IMR-90 (cell line): ENCODE measurements at regions not wholly inside any gene's neighbourhood (a gene's known extent, or its start where the extent isn't known, plus 50 kb on each side); places are given as distances from the start of the nearest gene placed in this dataset.

Experiments
- ATAC-seq: fragments of 200-7000 bp; cut with Tn5 transposase; 2 replicates; pipeline ENCODE4 v1.9.1; 2020; ENCODE audit warnings: low read depth, mild to moderate bottlenecking, moderate library complexity
- BruUV-seq: library from RNA; stranded (reverse); fragments of 400-500 nt; replicated peaks from 2 replicates; lab custom pipeline; 2021; lab: Mats Ljungman, UMichigan
- CTCF ChIA-PET: fragments of 300-600 bp; formaldehyde crosslinking; extraction: SDS; loops from one replicate; lab custom pipeline; 2021; ENCODE audit warnings: antibody characterized with exemption; lab: Yijun Ruan, JAX
- POLR2A ChIA-PET: fragments of 300-600 bp; sonication (Branson Sonifier 250); formaldehyde crosslinking; loops from one replicate; lab custom pipeline; 2022; ENCODE audit warnings: antibody characterized with exemption; ENCODE audit not compliant: unreplicated experiment; lab: Charles Lee
- DNase-seq: peaks from one replicate; pipeline ENCODE4 v3.0.0; 2013
- H2AFZ ChIP-seq: replicated peaks from 2 replicates; pipeline ENCODE3; 2013; ENCODE audit warnings: low read length, mild to moderate bottlenecking; ENCODE audit not compliant: poor library complexity
- H2AK5ac ChIP-seq: 2 replicates; pipeline ENCODE4 v1.6.1; 2013; ENCODE audit warnings: low read depth, low read length, inconsistent platforms
- H2AK9ac ChIP-seq: replicated peaks from 2 replicates; pipeline ENCODE3; 2013; ENCODE audit warnings: mild to moderate bottlenecking, low read depth, low read length, moderate library complexity; ENCODE audit not compliant: poor library complexity
- H2BK120ac ChIP-seq: 2 replicates; pipeline ENCODE4 v1.6.1; 2013; ENCODE audit warnings: low read depth, low read length, inconsistent platforms
- H2BK15ac ChIP-seq: 3 replicates; pipeline ENCODE4 v1.6.1; 2013; ENCODE audit warnings: low read depth, low read length, inconsistent platforms
- H2BK20ac ChIP-seq: 2 replicates; pipeline ENCODE4 v1.6.1; 2013; ENCODE audit warnings: low read depth, mild to moderate bottlenecking, inconsistent platforms, low read length, moderate library complexity
- H2BK5ac ChIP-seq: 2 replicates; pipeline ENCODE4 v1.6.1; 2013; ENCODE audit warnings: mild to moderate bottlenecking, low read depth, low read length, inconsistent platforms; ENCODE audit not compliant: poor library complexity, severe bottlenecking
- H3K14ac ChIP-seq: replicated peaks from 2 replicates; pipeline ENCODE4 v1.6.1; 2013; ENCODE audit warnings: low read depth, low read length, inconsistent platforms
- H3K18ac ChIP-seq: 2 replicates; pipeline ENCODE4 v1.6.1; 2013; ENCODE audit warnings: low read depth, low read length, control low read depth
- H3K23ac ChIP-seq: 2 replicates; pipeline ENCODE4 v1.6.1; 2013; ENCODE audit warnings: low read depth, low read length, inconsistent platforms
- H3K27ac ChIP-seq: 2 replicates; pipeline ENCODE4 v1.5.1; 2013; ENCODE audit warnings: mild to moderate bottlenecking, control low read depth, low read length; ENCODE audit not compliant: insufficient read depth
- H3K27me3 ChIP-seq: 2 replicates; pipeline ENCODE4 v1.6.1; 2013; ENCODE audit warnings: low read length; ENCODE audit not compliant: control insufficient read depth, insufficient read depth
- H3K36me3 ChIP-seq: 2 replicates; pipeline ENCODE4 v1.6.1; 2013; ENCODE audit warnings: low read length, mixed read lengths; ENCODE audit not compliant: control insufficient read depth, insufficient read depth
- H3K4ac ChIP-seq: 2 replicates; pipeline ENCODE4 v1.6.1; 2013; ENCODE audit warnings: low read depth, low read length, inconsistent platforms
- H3K4me1 ChIP-seq: 2 replicates; pipeline ENCODE4 v1.6.1; 2013; ENCODE audit warnings: low read length, mixed read lengths; ENCODE audit not compliant: control insufficient read depth, insufficient read depth
- H3K4me2 ChIP-seq: 2 replicates; pipeline ENCODE4 v1.6.1; 2013; ENCODE audit warnings: low read depth, mild to moderate bottlenecking, control low read depth, low read length, moderate library complexity
- H3K4me3 ChIP-seq: 2 replicates; pipeline ENCODE4 v1.5.1; 2013; ENCODE audit warnings: low read depth, mild to moderate bottlenecking, control low read depth, low read length, moderate library complexity; ENCODE audit not compliant: insufficient read depth
- H3K56ac ChIP-seq: 2 replicates; pipeline ENCODE4 v1.6.1; 2013; ENCODE audit warnings: low read length, inconsistent platforms; ENCODE audit not compliant: insufficient read depth; ENCODE audit errors: extremely low read depth
- H3K79me1 ChIP-seq, 2 experiments: 2 replicates each; pipeline ENCODE4 v1.6.1; 2013; ENCODE audit warnings: low read length in 2 of 2, inconsistent platforms in 1 of 2, low read depth in 1 of 2
- H3K9ac ChIP-seq: 2 replicates; pipeline ENCODE4 v1.6.1; 2013; ENCODE audit warnings: low read depth, low read length, control low read depth
- H3K9me1 ChIP-seq: 2 replicates; pipeline ENCODE4 v1.6.1; 2013; ENCODE audit warnings: low read length, inconsistent platforms; ENCODE audit not compliant: insufficient read depth
- H3K9me3 ChIP-seq: 2 replicates; pipeline ENCODE4 v1.6.1; 2013; ENCODE audit warnings: low read length; ENCODE audit not compliant: control insufficient read depth, insufficient read depth
- H4K20me1 ChIP-seq: 2 replicates; pipeline ENCODE4 v1.6.1; 2013; ENCODE audit warnings: low read length, inconsistent platforms; ENCODE audit not compliant: insufficient read depth
- H4K5ac ChIP-seq: 2 replicates; pipeline ENCODE4 v1.6.1; 2013; ENCODE audit warnings: mild to moderate bottlenecking, low read depth, low read length, control low read depth
- H4K8ac ChIP-seq, 2 experiments: 2 replicates each; pipeline ENCODE4 v1.6.1; 2013; ENCODE audit warnings: low read depth in 2 of 2, low read length in 2 of 2, control low read depth in 1 of 2, inconsistent platforms in 1 of 2
- H4K91ac ChIP-seq: 2 replicates; pipeline ENCODE4 v1.6.1; 2013; ENCODE audit warnings: low read depth, low read length, inconsistent platforms; ENCODE audit not compliant: insufficient read depth
- BHLHE40 ChIP-seq: fragments of 150-350 bp; IDR thresholded peaks from 2 replicates; pipeline ENCODE4 v1.6.1; 2016; ENCODE audit warnings: mild to moderate bottlenecking, low read depth, low read length
- CEBPB ChIP-seq: IDR thresholded peaks from 2 replicates; pipeline ENCODE4 v1.6.1; 2012; ENCODE audit warnings: low read depth, low read length, improper control_type of control experiment
- CTCF ChIP-seq: conservative IDR thresholded peaks from 2 replicates; pipeline ENCODE4 v1.5.1; 2012; ENCODE audit warnings: mild to moderate bottlenecking, low read depth, low read length, improper control_type of control experiment
- FOS ChIP-seq: fragments of 150-350 bp; IDR thresholded peaks from 2 replicates; pipeline ENCODE4 v1.6.1; 2016; ENCODE audit warnings: low read depth, low read length
- MAFK ChIP-seq: IDR thresholded peaks from 2 replicates; pipeline ENCODE4 v1.6.1; 2012; ENCODE audit warnings: low read depth, low read length, improper control_type of control experiment
- WGBS, 2 experiments: methylation state at CpG; one replicate each; pipeline versions ENCODE4 v1.1.5 to v1.1.7; 2013; ENCODE audit warnings: missing lambda C conversion rate in 2 of 2; ENCODE audit not compliant: insufficient read length in 1 of 2; ENCODE audit errors: extremely low coverage in 2 of 2; 5-methylcytosine and 5-hydroxymethylcytosine counted together
- dilution Hi-C: fragments of 300-500 bp; cut with HindIII; formaldehyde crosslinking; loops from one replicate; pipeline ENCODE4 v1.14.3; 2018; ENCODE audit warnings: low sequenced_read_pairs; ENCODE audit not compliant: unreplicated experiment
- in situ Hi-C: fragments of 300-500 bp; cut with MboI; formaldehyde crosslinking; loops from 3 replicates; pipeline ENCODE4 v1.14.3; 2019; ENCODE audit warnings: low sequenced_read_pairs, inconsistent platforms, mixed read lengths
- intact Hi-C: fragments of 100-400 bp; cut with micrococcal nuclease; formaldehyde crosslinking; loops from 2 replicates; pipeline ENCODE4 v1.10.0; 2022

- WGBS, 2 experiments = no CpG with 5 or more reads among the region's 3 CpGs
- Histone ChIP-seq H2AK9ac (no peak overlapping the region), H3K79me1 (no peaks in the 10 kb centered on the region), H2BK120ac (no peak overlapping the region), H4K20me1 (no peaks in the 10 kb centered on the region), H3K9me1 (no peaks in the 10 kb centered on the region), H3K14ac (no peak overlapping the region), H3K9ac (no peak overlapping the region), H3K56ac (no peak overlapping the region), H2BK20ac (no peak overlapping the region), H3K4me1 (no peaks in the 10 kb centered on the region), H3K4me3 (no peak overlapping the region), H3K27me3 (no peaks in the 10 kb centered on the region), H4K8ac (no peak overlapping the region), H3K18ac (no peak overlapping the region), H4K5ac (no peak overlapping the region), H3K23ac (no peak overlapping the region), H3K27ac (no peak overlapping the region), H2BK5ac (no peak overlapping the region), H3K4me2 (no peak overlapping the region), H2AK5ac (no peak overlapping the region), H3K4ac (no peak overlapping the region), H2BK15ac (no peak overlapping the region), H4K91ac (no peak overlapping the region), H3K9me3 (no peaks in the 10 kb centered on the region), H3K36me3 (no peaks in the 10 kb centered on the region), H2AFZ (no peak overlapping the region)
- in situ Hi-C loops = no loop called here
- intact Hi-C loops = no loop called here
- no peak for ATAC-seq
- dilution Hi-C loops = no loop called here
- no TSS peak for BruUV-seq
- ChIA-PET POLR2A (no interaction called here), CTCF (no interaction called here)
- TF ChIP-seq FOS (no peak), BHLHE40 (no peak), CTCF (no peak), CEBPB (no peak), MAFK (peak; percentile 48)
- no peak for DNase-seq
Measured at GRCh38 chr14:40436551-40436950, 1004.3 kb upstream of the FBXO33 start.
